ENCODE measurements at regions not wholly inside any gene's neighbourhood (a gene's known extent, or its start where the extent isn't known, plus 50 kb on each side); places are given as distances from the start of the nearest gene placed in this dataset.

- no peak for DNase-seq
Measured at GRCh38 chr7:21092766-21093702, 306.3 kb upstream of the SP8 start.

GRCh38 chr7:21094589-21094988 lies 307.9 kb upstream of the SP8 start:
- DNase-seq = no peak

GRCh38 chr7:21099432-21099831 lies 312.7 kb upstream of the SP8 start:
- DNase-seq = no peak

GRCh38 chr7:21099955-21100354 lies 313.3 kb upstream of the SP8 start:
- DNase-seq = no peak

GRCh38 chr7:21101541-21101940 lies 314.9 kb upstream of the SP8 start:
- DNase-seq = no peak

GRCh38 chr7:21103426-21104123 lies 316.9 kb upstream of the SP8 start:
- no peak for DNase-seq

- no peak for DNase-seq
Measured at GRCh38 chr7:21104124-21104500, 317.4 kb upstream of the SP8 start.

- DNase-seq = no peak
Measured at GRCh38 chr7:21106296-21106732, 319.6 kb upstream of the SP8 start.

- DNase-seq = no peak
Measured at GRCh38 chr7:21107101-21107500, 320.4 kb upstream of the SP8 start.

GRCh38 chr7:21108182-21108581 lies 319.7 kb upstream of the SP4 start:
- no peak for DNase-seq

GRCh38 chr7:21113609-21114415 lies 314.1 kb upstream of the SP4 start:
- no peak for DNase-seq

GRCh38 chr7:21123586-21123985 lies 304.3 kb upstream of the SP4 start:
- DNase-seq = no peak

- no peak for DNase-seq
Measured at GRCh38 chr7:21125297-21125696, 302.6 kb upstream of the SP4 start.

GRCh38 chr7:21128062-21128817 lies 299.6 kb upstream of the SP4 start:
- no peak for DNase-seq

GRCh38 chr7:21131897-21132296 lies 296.0 kb upstream of the SP4 start:
- no peak for DNase-seq

- DNase-seq = no peak
Measured at GRCh38 chr7:21134631-21135030, 293.3 kb upstream of the SP4 start.

GRCh38 chr7:21135437-21135836 lies 292.4 kb upstream of the SP4 start:
- DNase-seq = no peak

GRCh38 chr7:21137640-21138039 lies 290.2 kb upstream of the SP4 start:
- no peak for DNase-seq

- no peak for DNase-seq
Measured at GRCh38 chr7:21140622-21141021, 287.3 kb upstream of the SP4 start.

GRCh38 chr7:21141476-21141875 lies 286.4 kb upstream of the SP4 start:
- DNase-seq = no peak

GRCh38 chr7:21142081-21142480 lies 285.8 kb upstream of the SP4 start:
- no peak for DNase-seq
